ENCODE measurements at regions not wholly inside any gene's neighbourhood (a gene's known extent, or its start where the extent isn't known, plus 50 kb on each side); places are given as distances from the start of the nearest gene placed in this dataset.
"Not testable (repeated sequence)": the region's sequence is repeated elsewhere in the genome, so short reads cannot be mapped to it uniquely, and the experiment has no call there.

- DNase-seq (ENCODE audit: low spot score) = no peak
Measured at GRCh38 chr12:3367750-3368444, 123.1 kb upstream of the PRMT8 start.

DNA sequence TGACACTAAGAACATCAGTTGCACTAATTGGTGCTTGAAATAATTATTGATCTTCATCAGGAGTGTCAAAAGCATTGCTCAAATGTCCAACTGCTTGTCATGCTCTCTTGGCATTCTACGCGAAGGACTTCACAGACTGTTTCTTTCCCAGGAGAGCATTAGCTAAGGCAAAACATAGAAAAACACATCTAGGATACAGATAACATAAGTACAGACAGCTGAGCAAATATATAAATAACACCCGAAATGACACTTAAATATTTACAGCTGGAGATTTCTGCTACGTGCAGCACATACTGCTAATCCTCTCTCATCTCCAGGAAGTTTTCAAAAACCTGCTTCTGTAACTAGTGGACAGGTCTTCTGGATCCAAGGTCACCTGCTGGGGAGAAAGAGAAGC lies 120.0 kb upstream of the PRMT8 start:
- DNase-seq (ENCODE audit: low spot score) = no peak

DNA sequence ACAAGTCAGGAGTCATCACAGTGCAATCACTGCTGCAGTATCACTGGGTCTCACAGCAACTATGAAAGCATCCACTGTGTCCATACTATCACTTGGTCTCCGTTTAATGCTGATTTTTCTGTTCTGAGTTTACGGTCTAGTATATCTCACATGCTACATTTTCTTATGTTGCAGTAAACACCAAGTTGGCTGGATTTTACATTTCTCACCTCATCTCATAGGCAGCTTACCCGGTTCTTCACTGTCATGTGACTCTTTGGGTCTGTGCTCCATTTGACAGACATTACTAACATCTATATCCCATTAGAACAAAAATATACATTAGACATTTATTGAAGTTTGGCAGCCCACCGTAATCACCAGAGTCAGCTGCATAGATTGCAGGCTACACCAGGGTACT lies 115.7 kb upstream of the PRMT8 start:
- no peak for DNase-seq (ENCODE audit: low spot score)

DNA sequence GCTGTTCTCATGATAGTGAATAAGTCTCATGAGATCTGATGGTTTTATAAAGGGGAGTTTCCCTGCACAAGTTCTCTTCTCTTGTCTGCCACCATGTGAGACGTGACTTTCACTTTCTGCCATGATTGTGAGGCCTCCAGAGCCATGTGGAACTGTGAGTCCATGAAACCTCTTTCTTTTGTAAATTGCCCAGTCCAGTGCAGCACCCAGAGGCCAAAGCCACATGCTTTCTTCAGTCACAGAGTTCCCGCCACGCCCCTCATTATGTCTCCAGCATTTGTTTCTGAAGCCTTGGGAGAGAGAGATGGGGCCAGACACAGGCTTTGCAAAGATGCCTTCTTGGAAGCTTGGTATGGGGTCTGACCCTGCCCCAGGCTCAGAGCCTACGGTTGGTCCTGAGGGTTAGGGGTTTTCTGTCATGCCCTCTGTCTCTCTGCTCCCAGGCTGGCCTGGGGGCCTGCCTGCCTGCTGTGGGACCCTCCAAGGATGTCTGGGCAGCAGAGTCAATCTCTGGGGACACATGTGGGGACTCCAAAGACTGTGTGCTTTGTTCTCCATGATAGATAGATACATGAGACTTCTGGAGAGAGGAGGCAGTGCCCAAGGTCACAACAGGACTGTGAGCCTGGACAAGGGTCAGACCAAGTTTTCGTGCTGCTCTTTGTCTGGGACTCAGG lies 114.1 kb upstream of the PRMT8 start:
- DNase-seq (ENCODE audit: low spot score) = no peak

GRCh38 chr12:3378655-3379054 lies 112.3 kb upstream of the PRMT8 start:
- no peak for DNase-seq (ENCODE audit: low spot score)

- no peak for DNase-seq (ENCODE audit: low spot score)
Measured at GRCh38 chr12:3379079-3379478, 111.9 kb upstream of the PRMT8 start.

DNA sequence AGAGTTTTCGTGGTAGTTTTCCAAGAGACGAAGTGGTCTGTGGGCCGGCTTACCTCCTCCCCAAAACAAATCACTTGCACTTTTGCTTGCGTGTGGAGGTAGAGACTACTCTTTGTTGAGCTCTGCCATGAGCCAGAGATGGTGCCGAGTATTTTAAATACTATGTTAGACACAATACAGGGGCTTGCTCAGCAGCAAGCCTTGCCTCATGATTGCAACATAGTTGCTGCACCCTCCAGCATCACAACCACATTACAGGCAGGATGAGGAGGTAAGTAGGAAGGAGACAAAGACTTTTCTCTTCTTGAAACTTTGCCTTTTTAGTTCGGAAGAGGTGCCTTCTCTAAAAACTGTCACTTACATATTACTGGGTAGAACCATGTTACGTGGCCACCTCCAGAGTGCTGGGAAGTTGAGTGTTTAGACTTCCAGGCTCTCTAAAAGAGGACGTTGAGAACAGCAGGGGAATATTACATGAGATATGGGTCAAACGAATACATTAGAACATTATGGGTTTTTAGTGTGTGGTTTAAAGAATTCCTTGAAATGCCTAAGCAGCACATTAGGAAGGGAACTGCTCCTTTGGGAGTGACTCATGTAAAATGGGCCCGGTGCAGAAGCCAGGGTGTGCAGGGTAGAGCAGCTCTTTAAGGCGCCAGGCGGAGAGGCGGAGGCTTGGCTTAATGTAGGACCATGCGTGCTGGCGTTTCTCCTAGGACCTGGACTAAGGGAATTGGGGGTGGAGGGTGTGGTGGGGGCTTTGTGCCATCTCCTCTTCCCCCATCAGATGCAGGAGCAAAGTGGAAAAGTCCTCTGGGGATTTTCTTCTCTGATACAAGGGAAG lies 110.6 kb upstream of the PRMT8 start:
- DNase-seq (ENCODE audit: low spot score) = no peak

DNA sequence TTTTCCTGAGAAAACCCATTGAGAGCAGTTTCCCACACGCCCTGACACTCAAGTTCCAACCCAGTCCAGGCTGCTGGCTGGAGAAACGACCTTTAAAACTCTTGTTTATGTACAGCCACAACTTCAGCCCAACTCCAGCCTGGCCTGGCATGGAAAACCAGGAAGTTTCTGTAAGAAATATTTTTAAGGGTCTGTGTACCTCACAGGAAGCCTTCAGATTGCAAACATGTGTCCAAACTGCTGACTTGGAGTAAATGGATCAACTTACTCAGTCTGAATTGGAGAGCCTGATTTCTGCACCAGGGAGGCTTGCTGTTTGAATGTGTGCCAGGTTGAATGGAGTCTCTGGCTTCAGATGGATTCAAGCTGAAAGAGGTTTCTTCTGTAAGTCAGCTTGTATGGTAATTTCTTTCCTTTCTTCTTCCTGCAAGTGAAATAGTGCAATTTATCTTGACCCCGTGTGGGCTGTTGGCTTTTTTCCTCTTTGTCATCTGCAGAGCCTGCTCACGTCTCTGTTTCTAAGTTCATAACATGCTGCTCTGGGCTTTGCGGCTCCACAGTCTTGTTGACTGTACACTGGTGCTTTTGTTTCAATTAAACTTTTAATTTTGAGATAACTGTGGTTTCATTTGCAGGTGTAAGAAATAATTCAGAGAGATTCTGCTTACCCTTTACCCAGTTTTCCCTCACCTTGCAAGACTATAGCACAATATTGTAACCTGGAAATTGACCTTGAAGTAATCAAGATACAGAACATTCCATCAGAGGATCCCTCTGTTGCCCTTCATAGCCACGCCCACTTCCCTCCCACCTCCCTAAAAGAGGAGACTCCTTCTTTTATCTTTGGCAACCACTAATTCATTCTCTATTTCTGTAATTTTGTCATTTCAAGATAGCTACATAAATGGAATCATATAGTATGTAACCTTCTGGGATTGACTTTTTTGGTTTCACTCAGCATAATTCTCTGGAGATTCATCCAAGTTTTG lies 109.7 kb upstream of the PRMT8 start:
- DNase-seq (ENCODE audit: low spot score) = no peak

DNA sequence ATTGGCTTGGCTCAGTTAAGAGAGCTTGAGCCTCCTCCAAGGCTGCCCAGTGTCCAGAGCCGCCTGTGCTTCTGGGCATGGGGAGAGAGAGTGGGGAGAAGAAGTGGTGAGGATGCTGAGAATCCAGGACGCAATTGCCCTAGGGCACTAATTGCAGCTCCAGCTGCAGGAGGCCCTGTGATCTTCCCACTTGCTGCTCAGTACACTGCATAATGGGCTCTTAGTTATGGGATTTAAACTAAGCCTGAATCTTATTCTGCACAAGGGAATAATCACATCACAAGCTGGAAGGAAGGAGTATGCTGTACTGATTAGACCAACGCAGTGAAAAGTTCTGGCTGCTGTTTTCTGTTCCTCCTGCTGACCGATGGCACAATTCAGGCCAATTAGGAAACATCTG lies 101.0 kb upstream of the PRMT8 start:
- DNase-seq (ENCODE audit: low spot score) = no peak

DNA sequence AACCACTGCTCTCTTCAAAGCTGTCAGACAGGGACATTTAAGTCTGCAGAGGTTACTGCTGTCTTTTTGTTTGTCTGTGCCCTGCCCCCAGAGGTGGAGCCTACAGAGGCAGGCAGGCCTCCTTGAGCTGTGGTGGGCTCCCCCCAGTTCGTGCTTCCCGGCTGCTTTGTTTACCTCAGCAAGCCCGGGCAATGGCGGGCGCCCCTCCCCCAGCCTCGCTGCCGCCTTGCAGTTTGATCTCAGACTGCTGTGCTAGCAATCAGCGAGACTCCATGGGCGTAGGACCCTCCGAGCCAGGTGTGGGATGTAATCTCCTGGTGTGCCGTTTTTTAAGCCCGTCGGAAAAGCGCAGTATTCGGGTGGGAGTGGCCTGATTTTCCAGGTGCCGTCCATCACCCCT lies 93.4 kb upstream of the PRMT8 start:
- not testable (repeated sequence) for DNase-seq (ENCODE audit: low spot score)

GRCh38 chr12:3398196-3398789 lies 92.7 kb upstream of the PRMT8 start:
- no peak for DNase-seq (ENCODE audit: low spot score)

GRCh38 chr12:3405821-3406220 lies 85.2 kb upstream of the PRMT8 start:
- DNase-seq (ENCODE audit: low spot score) = no peak

DNA sequence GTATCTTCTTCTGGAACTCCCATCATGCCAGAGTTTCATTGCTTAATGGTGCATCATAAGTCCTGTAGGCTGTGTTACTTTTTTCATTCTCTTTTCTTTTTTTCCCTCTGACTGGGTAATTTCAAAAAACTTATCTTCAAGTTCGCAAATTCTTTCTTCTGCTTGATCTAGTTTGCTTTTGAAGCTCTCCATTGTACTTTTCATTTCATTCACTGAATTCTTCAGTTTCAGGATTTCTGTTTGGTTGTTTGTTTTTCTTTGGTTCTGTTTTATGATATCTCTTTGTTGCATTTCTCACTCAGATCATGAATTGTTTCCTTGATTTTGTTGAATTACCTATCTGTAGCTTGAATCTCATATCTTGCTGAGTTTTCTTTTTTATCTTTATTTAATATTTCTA lies 83.3 kb upstream of the PRMT8 start:
- DNase-seq (ENCODE audit: low spot score) = no peak

GRCh38 chr12:3409662-3410061 lies 81.3 kb upstream of the PRMT8 start:
- no peak for DNase-seq (ENCODE audit: low spot score)

DNA sequence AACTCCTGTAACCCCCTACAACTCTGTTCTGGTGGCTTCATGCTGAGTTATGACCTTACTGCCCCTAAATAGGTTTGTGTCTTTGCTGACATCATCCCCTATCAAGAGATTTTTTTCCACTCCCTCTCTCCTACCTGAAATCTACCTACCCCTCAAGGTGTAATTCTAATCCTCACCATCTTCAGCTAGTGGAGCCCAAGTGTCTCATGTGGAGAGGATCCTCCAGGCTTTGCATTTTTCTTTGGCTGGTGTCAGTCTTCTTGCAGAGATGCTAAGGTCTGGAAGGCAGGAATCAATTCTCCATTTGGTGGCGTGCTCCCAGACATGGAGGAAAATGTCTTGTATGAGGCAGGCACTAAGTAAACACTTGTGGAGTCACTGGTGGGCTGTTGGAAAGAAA lies 74.8 kb upstream of the PRMT8 start:
- DNase-seq (ENCODE audit: low spot score) = no peak

- DNase-seq (ENCODE audit: low spot score) = no peak
Measured at GRCh38 chr12:3416670-3417069, 74.3 kb upstream of the PRMT8 start.

DNA sequence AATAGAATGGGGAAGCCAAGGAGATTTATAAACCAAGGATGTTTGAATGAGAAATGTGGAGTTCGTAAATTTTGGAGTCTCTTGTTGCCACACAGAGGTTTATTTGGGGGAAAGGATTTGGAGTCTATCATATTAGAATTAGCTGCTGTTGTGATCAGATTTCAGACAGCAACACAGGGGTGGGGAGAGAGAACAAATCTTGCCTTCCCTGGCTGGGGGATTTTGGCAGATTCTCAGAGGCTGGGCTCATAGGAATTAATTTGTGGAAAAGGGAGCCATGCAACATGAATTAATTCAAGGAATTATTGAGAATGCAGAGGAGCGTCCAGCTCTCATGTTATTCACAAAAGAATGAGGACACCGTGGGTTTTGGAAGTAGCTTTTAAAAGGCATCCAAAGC lies 73.9 kb upstream of the PRMT8 start:
- no peak for DNase-seq (ENCODE audit: low spot score)

- DNase-seq (ENCODE audit: low spot score) = no peak
Measured at GRCh38 chr12:3417937-3418462, 73.0 kb upstream of the PRMT8 start.

DNA sequence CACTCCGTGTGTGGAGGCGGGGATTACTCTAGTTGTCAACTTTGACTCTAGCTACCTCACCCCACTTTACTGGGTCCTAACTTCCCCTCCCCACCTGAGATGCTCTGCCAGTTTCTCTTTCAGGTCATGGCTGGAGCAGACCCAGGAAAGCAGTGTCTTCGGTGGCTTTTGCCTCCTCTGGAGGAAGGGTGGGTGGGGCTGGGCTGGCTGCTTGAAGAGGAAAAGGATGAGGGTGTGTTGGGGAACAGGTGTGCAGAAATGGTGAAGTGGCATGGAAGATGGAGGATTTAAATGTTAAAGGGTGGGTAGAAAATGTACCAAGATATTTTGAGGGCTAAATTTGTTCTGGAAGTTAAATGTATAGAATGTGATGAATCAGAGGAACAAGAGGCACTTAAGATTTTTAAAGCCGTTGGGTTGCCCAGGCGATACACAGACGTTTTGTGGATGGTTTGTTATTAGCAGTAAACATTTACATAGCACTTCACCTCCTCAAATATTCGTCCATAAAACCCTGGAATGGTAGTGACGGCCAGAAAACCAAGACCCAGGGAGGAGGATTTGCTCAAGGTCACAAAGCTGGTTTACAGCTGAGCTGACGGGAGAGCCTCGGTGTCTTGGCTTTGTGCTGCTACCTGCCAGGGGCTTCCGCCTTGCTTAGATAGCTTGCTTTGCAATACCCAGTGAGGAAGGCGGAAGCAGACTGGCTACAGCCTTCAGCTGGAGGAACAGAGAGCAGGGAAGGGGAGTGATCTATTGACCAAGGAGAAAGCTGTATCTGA lies 72.2 kb upstream of the PRMT8 start:
- DNase-seq (ENCODE audit: low spot score) = no peak

GRCh38 chr12:3419558-3419957 lies 71.4 kb upstream of the PRMT8 start:
- DNase-seq (ENCODE audit: low spot score) = no peak

Data from Ammon's horn (tissue), 1 donor.